ENCODE measurements at regions not wholly inside any gene's neighbourhood (a gene's known extent, or its start where the extent isn't known, plus 50 kb on each side); places are given as distances from the start of the nearest gene placed in this dataset.

DNA sequence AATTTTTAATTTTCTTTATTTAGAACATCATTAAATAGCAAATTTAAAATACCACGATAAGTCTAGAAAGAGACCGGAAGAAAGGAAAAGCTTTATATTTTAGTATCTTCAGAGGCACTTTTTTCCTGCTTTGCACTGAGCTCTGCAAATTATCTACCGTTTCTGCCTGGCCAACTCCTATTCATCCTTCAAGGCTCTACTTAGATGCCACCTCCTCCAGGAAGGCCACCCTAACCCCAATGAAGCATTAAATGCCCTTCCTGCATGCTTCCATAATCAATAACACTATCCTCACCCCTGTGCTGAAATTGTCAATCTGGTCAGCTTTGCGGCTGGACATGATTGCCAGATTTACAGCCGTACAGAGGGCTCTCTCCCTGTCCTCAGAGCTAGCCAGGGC, 141.8 kb upstream of the CHST15 start:
- TF ChIP-seq EZH2 (IDR thresholded peaks at IDR 0.05; ENCODE audit: low read length, missing control alignments): no peak
- TF ChIP-seq, protein P1, sequence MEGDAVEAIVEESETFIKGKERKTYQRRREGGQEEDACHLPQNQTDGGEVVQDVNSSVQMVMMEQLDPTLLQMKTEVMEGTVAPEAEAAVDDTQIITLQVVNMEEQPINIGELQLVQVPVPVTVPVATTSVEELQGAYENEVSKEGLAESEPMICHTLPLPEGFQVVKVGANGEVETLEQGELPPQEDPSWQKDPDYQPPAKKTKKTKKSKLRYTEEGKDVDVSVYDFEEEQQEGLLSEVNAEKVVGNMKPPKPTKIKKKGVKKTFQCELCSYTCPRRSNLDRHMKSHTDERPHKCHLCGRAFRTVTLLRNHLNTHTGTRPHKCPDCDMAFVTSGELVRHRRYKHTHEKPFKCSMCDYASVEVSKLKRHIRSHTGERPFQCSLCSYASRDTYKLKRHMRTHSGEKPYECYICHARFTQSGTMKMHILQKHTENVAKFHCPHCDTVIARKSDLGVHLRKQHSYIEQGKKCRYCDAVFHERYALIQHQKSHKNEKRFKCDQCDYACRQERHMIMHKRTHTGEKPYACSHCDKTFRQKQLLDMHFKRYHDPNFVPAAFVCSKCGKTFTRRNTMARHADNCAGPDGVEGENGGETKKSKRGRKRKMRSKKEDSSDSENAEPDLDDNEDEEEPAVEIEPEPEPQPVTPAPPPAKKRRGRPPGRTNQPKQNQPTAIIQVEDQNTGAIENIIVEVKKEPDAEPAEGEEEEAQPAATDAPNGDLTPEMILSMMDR (conservative IDR thresholded peaks at IDR 0.05 in 1 of 2, IDR thresholded peaks at IDR 0.05 in 1 of 2; ENCODE audit: low read depth in 1 of 2, low read length in 2 of 2): no peak

Measured in fibroblast of lung (primary cell).